MG63 (cell line): ENCODE measurements at regions not wholly inside any gene's neighbourhood (a gene's known extent, or its start where the extent isn't known, plus 50 kb on each side); places are given as distances from the start of the nearest gene placed in this dataset.
"Not testable (repeated sequence)": the region's sequence is repeated elsewhere in the genome, so short reads cannot be mapped to it uniquely, and the experiment has no call there.

ENCODE experiments used
- DNase-seq: peaks from one replicate; pipeline ENCODE4 v3.0.0-alpha.2; 2020
- H3K27me3 ChIP-seq: fragments of 250-450 bp; sonication (Bioruptor Pico); 2 replicates; pipeline ENCODE4 v1.5.1; 2020; ENCODE audit warnings: mild to moderate bottlenecking, moderate library complexity
- H3K36me3 ChIP-seq: fragments of 250-450 bp; sonication (Bioruptor Pico); 2 replicates; pipeline ENCODE4 v1.5.1; 2020; ENCODE audit warnings: mild to moderate bottlenecking, moderate library complexity
- H3K4me3 ChIP-seq: fragments of 250-450 bp; sonication (Bioruptor Pico); 2 replicates; pipeline ENCODE4 v1.5.1; 2020; ENCODE audit warnings: mild to moderate bottlenecking, moderate library complexity
- H3K9me3 ChIP-seq: fragments of 250-450 bp; sonication (Bioruptor Pico); 2 replicates; pipeline ENCODE4 v1.5.1; 2020; ENCODE audit warnings: mild to moderate bottlenecking, moderate library complexity

DNA sequence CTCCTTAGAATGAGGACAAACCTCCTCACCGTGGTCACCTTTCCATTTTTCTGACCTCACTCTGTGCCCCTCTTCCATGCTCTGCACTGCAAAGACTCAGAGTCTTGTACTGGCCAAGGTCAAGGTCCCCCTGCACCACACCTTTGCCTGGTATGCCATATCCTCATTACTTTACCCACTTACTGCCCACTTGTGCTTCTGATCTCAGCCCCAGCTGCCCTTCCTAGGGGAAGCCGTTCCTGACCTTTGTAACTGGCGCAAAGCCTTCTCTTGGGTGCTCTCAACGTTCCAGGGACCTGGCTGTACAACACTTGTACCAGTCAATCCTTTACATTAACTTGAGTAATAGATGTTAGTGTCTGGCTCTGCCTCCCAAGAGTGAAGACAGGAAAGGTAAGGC is 256.0 kb downstream of the SV2B start:
- no peak for DNase-seq
- Histone ChIP-seq H3K27me3 (peaks cover 4% of the 10 kb centered on the region; the same call in 1 of the 2 replicates), H3K4me3 (no peak overlapping the region), H3K36me3 (no peaks in the 10 kb centered on the region), H3K9me3 (no peaks in the 10 kb centered on the region)

DNA sequence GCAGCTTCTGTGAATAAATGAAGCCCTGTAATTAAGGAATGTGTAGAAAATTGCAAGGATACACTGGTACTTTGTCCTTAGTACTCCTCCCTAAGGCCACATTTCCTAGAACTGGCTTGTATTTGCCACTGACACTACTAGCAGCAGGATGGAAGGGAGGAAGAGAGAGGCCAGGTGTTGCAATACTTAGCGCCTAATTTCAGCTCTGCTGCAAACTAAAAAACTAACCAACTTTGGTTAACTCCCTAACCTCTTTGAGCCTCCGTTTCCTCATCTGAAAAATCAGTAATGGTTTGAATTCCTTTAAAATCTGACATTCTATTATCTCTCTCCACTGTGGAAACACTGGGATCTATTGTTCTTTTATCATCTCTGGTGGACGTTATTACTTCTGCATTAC is 257.0 kb downstream of the SV2B start:
- Histone ChIP-seq H3K4me3 (no peak overlapping the region), H3K27me3 (peaks cover 4% of the 10 kb centered on the region; the same call in 1 of the 2 replicates), H3K36me3 (no peaks in the 10 kb centered on the region), H3K9me3 (no peaks in the 10 kb centered on the region)
- no peak for DNase-seq

DNA sequence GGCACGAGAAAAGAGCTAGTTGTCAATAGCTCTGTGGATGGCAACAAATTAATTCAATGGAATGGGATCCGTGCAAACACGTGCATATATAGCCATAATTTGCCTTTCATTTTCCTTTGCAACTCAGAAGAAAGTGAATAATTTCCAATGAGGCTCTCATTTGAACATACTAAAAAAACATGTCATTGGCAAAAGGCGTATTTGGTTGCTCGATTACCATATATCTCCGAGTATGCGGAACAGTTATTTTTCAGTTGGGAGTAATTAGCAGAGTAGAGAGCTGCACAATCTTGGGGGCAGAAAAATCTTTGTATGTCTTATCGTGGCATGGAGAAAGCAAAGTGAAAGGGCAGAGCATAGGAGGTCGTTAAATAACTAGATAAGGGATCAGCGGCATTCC is 257.4 kb downstream of the SV2B start:
- no peaks in the 10 kb centered on the region for H3K36me3 ChIP-seq
- no peak overlapping the region for H3K4me3 ChIP-seq
- no peak for DNase-seq
- peaks cover 4% of the 10 kb centered on the region; the same call in 1 of the 2 replicates for H3K27me3 ChIP-seq
- no peaks in the 10 kb centered on the region for H3K9me3 ChIP-seq

DNA sequence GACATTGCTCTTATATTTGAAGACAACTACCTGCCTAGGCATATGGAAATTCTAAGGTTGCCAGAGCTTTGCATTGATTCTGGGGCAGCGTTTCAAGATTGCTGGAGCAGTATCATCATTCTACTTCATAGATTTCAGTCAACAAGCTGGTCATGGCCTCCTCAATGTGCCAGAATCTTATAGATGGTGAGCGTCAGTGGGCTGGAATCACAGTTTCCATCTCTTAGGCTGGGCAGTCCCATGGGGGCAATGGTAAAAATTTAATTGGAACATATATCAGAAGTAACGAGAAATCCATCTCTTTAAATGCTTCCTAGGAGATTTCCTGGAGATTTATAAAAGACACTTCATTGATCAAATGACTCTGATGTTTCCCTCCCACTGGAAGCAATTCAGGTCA is 258.3 kb downstream of the SV2B start:
- H3K27me3 ChIP-seq: peaks cover 4% of the 10 kb centered on the region; the same call in 1 of the 2 replicates
- no peaks in the 10 kb centered on the region for H3K9me3 ChIP-seq
- no peaks in the 10 kb centered on the region for H3K36me3 ChIP-seq
- H3K4me3 ChIP-seq: no peak overlapping the region
- no peak for DNase-seq

DNA sequence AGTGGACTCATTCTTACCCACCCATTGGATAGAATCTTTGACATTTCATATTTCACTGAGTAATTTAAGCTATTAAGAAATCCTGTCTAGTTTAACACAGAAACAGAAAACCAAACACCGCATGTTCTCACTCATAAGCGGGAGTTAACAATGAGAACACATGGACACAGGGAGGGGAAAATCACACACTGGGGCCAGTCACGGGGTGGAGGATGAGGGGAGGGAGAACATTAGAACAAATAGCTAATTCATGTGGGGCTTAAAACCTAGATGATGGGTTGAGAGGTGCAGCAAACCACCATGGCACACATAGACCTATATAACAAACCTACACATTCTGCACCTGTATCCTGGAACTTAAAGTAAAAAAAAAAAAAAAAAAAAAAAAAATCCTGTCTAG is 261.6 kb downstream of the SV2B start:
- not testable (repeated sequence) for H3K4me3 ChIP-seq, DNase-seq, H3K36me3 ChIP-seq, H3K27me3 ChIP-seq, H3K9me3 ChIP-seq

DNA sequence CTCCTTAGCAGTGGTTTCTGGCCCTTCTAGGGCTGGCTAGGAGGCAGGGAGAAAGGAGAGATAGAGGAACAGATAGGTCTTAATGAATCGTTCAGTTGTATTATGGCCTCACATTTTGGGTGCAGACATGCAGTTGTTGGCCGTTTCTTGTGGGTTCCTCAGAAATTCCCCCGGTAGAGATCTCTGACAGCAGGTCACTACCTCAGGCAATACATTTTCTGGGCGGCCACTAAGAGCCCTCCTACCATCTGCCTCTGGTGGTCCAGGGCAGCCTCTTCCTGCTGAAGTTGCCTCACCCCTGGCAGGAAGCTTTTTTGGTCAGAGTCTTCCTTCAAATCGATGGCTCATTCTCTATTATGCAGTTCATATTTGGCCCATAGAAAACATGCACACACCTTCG is 266.1 kb downstream of the SV2B start:
- H3K9me3 ChIP-seq: no peaks in the 10 kb centered on the region
- no peak for DNase-seq
- H3K4me3 ChIP-seq: no peak overlapping the region

DNA sequence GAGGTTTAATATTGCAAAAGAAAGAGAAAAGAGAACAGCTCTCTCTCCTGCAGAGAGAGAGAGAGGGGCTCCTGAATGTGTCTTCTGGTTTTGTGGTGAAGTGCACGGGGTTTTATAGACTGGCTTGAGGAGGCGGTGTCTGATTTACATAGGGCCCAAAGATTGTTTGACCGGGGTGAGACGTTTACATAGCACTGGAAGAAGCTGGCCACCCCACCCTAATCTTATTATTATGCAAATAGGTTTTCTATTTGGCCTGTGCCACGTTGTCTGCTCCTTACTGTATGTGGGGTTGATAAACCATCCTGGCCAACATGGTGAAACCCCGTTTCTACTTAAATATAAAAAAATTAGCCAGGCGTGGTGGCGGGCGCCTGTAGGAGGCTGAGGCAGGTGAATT is 268.6 kb downstream of the SV2B start:
- H3K36me3 ChIP-seq: no peaks in the 10 kb centered on the region
- H3K4me3 ChIP-seq: no peak overlapping the region
- H3K9me3 ChIP-seq: 0 out of 2 replicates have a peak, but pooled peaks cover 2% of the 10 kb centered on the region
- DNase-seq: no peak
- no peaks in the 10 kb centered on the region for H3K27me3 ChIP-seq

More for the DNA sequence above, 266.1 kb downstream of the SV2B start:
- Histone ChIP-seq H3K36me3 (no peaks in the 10 kb centered on the region), H3K27me3 (no peaks in the 10 kb centered on the region)

DNA sequence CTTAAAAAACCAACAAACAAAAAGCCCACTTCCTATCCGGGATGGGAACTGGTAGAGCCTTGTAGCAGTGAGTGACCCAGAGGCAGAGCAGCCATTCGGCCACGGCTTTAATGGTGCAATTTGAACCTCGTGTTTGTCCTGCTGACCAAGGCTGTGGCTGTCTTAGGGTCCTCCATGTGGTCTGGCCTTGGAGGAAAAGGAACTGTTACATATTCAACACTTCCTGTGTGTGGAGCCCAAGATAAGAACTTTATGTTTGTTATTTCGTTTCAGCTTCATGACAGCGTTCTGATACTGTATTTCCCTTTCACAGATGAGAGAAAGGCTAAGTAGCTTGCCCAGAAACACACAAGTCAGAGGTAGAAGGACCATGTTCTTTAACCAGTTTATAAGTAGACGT is 269.8 kb downstream of the SV2B start:
- DNase-seq: no peak
- no peaks in the 10 kb centered on the region for H3K36me3 ChIP-seq
- H3K9me3 ChIP-seq: 0 out of 2 replicates have a peak, but pooled peaks cover 2% of the 10 kb centered on the region
- no peaks in the 10 kb centered on the region for H3K27me3 ChIP-seq
- no peak overlapping the region for H3K4me3 ChIP-seq

DNA sequence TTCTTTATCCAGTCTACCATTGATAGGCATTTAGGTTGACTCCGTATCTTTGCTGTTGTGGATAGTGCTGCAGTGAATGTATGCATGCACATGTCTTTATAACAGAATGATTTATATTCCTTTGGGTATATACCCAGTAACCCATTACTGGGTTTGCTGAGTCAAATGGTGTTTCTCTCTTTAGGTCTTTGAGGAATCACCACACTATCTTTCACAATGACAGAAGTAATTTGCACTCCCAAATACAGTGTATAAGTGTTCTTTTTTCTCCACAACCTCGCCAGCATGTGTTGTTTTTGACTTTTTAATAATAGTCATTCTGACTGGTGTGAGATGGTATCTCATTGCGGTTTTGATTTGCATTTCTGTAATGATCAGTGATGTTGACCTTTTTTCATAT is 271.3 kb downstream of the SV2B start:
- not testable (repeated sequence) for H3K9me3 ChIP-seq, DNase-seq

DNA sequence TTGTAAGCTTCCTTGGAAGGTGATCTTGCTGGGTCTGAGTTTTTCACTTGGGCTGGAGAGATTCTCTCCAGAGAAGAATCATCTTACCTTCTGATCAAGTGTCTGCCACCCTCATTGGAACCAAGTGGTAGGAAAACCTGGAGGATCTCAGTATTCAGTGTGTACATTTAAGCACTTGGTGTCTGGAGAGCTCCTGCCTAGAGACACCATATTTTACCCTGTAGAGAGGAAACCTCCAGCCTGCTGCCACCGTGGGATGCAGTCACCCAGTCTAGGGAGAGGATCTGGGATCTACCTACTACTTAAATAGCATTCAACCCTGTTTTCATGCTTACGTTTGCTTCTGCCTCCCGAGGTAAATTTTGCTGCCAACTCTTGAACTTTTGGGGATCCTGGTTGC is 274.3 kb downstream of the SV2B start:
- DNase-seq: no peak
- no peaks in the 10 kb centered on the region for H3K27me3 ChIP-seq
- H3K9me3 ChIP-seq: 0 out of 2 replicates have a peak, but pooled peaks cover 2% of the 10 kb centered on the region
- no peak overlapping the region for H3K4me3 ChIP-seq
- H3K36me3 ChIP-seq: no peaks in the 10 kb centered on the region

More for the DNA sequence above, 271.3 kb downstream of the SV2B start:
- not testable (repeated sequence) for H3K4me3 ChIP-seq, H3K36me3 ChIP-seq, H3K27me3 ChIP-seq

DNA sequence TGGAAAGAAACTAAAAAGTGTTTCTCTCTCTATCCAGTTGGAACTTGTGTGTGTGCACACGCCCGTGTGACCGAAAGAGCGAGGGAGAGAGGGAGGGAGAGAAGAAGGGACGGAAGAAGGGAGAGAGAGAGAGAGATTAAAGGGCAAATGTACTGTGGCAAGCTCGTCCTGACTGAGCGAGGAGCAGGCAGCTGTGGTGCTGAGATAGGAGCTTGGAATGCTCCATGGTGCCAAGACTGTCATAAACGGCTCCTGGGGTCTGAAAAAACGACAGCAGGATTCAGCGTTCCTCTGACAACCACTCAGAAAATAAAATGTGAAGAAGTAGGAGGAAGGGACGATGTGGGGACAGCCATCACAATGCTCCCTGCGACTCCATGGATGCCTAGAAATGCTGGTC is 276.0 kb downstream of the SV2B start:
- H3K27me3 ChIP-seq: no peaks in the 10 kb centered on the region
- 0 out of 2 replicates have a peak, but pooled peaks cover 2% of the 10 kb centered on the region for H3K9me3 ChIP-seq
- no peaks in the 10 kb centered on the region for H3K36me3 ChIP-seq
- DNase-seq: no peak
- no peak overlapping the region for H3K4me3 ChIP-seq

DNA sequence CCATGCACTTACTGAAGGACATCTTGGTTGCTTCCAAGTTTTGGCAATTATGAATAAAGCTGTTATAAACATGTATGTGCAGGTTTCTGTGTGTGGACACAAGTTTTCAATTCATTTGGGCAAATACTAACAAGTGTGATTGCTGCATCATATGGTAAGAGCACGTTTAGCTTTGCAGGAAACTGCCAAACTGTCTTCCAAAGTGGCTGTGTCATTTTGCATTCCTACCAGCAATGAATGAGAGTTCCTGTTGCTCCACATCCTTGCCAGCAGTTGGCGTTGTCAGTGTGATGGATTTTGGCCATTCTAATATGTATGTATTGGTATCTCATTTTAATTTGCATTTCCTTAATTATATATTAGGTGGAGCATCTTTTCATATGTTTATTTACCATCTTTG is 280.1 kb downstream of the SV2B start:
- no peak for DNase-seq
- Histone ChIP-seq H3K36me3 (no peaks in the 10 kb centered on the region), H3K9me3 (no peaks in the 10 kb centered on the region), H3K4me3 (no peak overlapping the region), H3K27me3 (no peaks in the 10 kb centered on the region)

DNA sequence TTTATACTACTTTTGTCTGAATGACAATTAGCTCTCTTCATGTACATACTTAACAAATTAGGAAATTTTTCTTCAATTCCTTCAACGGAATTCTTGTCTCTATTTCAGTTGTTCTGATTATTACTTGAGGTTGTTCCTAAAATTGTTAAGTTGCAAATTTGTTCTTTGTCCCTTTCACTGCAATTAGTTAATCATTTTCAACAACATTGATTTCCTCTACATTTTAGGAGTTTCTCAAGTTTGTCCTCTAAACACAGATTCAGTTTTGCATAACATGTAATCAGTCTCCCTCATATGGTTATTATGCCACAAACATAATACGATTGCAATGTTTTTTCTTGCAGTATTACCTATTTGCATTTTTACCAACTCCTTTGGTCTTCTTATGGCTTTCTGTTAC is 283.5 kb downstream of the SV2B start:
- H3K27me3 ChIP-seq: no peaks in the 10 kb centered on the region
- no peaks in the 10 kb centered on the region for H3K9me3 ChIP-seq
- H3K4me3 ChIP-seq: no peak overlapping the region
- no peaks in the 10 kb centered on the region for H3K36me3 ChIP-seq
- no peak for DNase-seq

DNA sequence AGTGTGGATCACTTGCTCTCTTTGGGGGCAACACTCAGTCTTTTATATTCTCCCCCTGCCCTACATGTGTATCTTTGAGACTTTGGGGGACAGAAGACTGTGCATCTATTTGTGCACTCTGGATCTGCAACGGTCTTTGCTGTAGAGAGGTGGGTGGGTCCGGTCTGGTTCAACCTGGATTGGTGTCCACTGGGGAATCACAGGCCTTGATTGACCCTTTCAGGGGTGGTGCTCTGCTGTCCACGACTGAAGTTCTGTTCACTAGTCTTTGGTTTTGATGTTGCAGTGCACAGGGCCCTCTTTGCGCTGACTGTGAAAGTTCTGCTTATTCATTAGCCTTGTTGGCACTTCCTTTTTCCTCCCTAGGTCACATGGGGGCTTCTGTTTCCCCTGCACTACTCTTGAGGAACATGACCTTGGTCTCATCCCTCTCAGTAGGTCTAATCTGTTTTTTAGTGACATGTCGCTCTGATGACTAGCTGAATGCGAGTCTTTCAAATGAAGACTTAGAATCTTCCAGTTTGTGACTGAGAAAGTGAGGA is 284.2 kb downstream of the SV2B start:
- DNase-seq: no peak
- Histone ChIP-seq H3K4me3 (no peak overlapping the region), H3K27me3 (no peaks in the 10 kb centered on the region), H3K9me3 (no peaks in the 10 kb centered on the region), H3K36me3 (no peaks in the 10 kb centered on the region)

DNA sequence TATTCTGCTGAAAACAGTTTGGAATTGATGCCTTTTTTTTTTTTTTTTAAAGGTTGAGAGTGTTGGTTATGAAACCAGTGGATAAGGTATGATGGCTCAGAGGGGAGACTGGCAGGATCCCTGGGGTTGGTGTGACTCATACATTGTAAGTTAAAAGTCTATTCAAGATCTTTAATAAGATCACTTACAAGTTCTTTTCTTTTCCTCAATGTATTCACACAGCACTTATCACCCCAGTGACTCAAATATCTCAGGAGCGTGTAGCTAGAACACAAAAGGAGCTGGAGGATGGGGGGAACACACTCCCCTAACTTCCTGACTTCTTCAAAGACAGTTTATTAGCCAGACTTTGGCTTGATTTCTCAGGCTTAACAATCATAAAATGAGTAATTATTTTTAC is 285.3 kb downstream of the SV2B start:
- H3K36me3 ChIP-seq: no peaks in the 10 kb centered on the region
- peak; percentile 59 for DNase-seq
- H3K4me3 ChIP-seq: no peak overlapping the region
- H3K27me3 ChIP-seq: no peaks in the 10 kb centered on the region
- 0 out of 2 replicates have a peak, but pooled peaks cover 2% of the 10 kb centered on the region for H3K9me3 ChIP-seq

DNA sequence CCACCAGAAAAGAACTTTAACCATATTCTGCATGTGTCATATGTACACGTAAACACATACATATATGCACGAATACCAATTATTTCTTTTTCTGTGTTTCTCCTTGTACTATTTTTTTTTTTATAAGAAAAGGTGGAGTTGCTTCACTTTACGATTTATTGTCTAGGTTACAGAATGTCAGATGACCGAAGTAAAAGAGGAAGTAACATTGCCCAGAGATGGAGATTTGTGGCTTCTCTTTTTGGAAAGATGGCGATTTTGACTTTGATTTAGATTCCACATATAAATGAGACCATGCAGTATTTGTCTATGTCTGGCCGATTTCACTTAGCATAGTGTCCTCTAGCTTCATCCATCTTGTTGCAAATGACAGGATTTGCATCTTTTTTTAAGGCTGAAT is 293.1 kb downstream of the SV2B start:
- Histone ChIP-seq H3K36me3 (no peaks in the 10 kb centered on the region), H3K27me3 (no peaks in the 10 kb centered on the region), H3K9me3 (0 out of 2 replicates have a peak, but pooled peaks cover 2% of the 10 kb centered on the region), H3K4me3 (no peak overlapping the region)
- DNase-seq: no peak

DNA sequence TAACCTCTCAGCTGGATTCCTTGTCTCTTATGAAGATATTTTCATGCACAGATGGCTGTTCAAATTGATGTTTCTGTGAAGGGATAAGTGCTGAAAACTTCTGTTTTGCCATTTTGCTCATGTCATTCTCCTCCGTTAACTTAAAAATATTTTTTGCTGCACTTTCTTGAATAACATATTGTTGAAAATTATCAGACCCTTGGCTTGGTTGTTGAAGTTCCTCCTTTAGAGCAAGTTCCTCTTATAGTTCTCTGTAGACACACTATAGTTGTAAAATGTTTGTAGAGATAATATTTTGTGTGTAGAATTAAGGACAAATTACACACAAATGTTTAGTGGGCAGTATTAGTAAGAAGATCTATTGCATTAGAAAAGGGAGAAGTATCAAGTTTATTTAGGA is 300.4 kb downstream of the SV2B start:
- Histone ChIP-seq H3K9me3 (peaks cover 5% of the 10 kb centered on the region; the same call in 1 of the 2 replicates), H3K36me3 (no peaks in the 10 kb centered on the region), H3K27me3 (no peaks in the 10 kb centered on the region), H3K4me3 (no peak overlapping the region)
- DNase-seq: no peak

DNA sequence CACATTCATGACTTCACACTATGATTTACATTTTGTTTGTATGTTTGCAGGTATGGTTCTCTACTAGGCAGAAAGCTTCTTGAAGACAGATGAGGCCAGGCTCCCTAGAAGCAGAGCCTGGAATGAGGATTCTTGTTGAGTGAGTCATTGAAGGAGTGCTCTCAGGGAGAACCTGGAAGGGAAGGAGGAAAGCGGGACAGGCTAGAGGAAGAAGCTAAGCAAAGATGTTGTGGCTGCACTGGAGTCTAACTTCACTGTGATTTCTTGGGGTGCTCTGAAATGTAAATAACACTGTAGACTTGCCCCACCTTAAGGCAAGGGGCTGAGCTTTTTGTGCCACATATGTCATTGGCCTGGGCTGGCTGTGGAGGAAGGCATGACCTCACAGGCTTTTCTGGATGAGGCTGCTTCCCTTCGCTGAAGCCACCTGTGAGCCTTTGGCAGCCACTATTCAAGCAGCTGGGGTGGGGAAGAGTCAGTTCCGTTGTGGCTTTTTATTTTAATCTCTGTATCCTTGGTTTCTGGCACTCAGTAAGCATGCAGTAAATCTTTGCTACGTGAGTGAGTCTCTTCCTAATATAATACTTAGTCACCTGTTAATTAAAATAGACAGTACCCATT is 307.3 kb downstream of the SV2B start:
- peak; percentile 62 for DNase-seq

More for the DNA sequence above, 307.3 kb downstream of the SV2B start:
- Histone ChIP-seq H3K27me3 (no peaks in the 10 kb centered on the region), H3K9me3 (no peaks in the 10 kb centered on the region), H3K36me3 (no peaks in the 10 kb centered on the region), H3K4me3 (no peak overlapping the region)
